ENCODE measurements at regions not wholly inside any gene's neighbourhood (a gene's known extent, or its start where the extent isn't known, plus 50 kb on each side); places are given as distances from the start of the nearest gene placed in this dataset.

DNA sequence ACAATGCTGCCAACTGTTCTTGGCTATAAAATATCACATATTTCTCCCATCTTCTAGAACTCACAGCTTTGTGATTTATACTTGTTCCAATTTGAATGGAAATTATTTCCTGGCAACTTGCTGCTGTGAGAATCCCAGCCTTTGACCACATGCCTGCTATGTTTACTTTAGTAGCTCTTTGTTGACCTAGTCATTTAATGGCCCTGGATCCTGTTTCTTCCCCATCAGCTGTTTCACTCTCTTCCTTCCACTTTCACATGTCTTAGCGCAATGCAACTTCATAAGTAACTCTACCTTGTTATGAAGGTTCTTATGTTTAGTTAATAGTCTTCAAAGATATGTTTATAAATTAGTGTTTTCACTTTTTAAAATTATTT, 1973.6 kb upstream of the AGA start:
- no peak for DNase-seq
- Histone ChIP-seq H3F3A (ENCODE audit: insufficient read depth, low read length) (no peaks in the 10 kb centered on the region), H3K4me2 (ENCODE audit: low read depth, low read length) (no peak overlapping the region)

DNA sequence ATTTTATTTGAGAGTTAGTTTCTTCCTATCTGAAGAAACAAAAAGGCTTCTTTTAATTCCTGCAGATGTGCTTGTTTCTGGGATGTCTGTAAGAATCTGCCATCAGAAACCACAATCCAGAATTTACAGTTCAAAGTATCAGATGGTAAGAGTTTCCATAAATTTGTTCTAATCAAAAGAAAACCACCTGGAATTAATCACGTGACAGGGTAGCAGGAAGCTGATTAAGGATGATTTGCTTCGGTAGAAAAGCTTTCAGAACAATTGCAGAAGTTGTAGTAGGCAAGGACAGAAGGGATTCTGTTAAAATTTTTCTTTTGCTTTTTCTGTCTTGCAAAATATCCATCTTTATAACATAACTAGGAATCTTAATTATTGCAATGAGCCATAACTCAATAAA, 1975.1 kb upstream of the AGA start:
- no peaks in the 10 kb centered on the region for H3K79me2 ChIP-seq (ENCODE audit: low read length)
- no peaks in the 10 kb centered on the region for H3K27me3 ChIP-seq (replicated peaks; ENCODE audit: insufficient read depth, low read length)
- no peak overlapping the region for H3K4me2 ChIP-seq (ENCODE audit: low read depth, low read length)
- DNase-seq: no peak
- no peaks in the 10 kb centered on the region for H3K9me3 ChIP-seq (replicated peaks; ENCODE audit: insufficient read depth, low read length)
- no peak overlapping the region for H3K9ac ChIP-seq (ENCODE audit: low read length)
- H3K4me3 ChIP-seq (ENCODE audit: low read length): no peak overlapping the region
- no peaks in the 10 kb centered on the region for H3K9me2 ChIP-seq (replicated peaks; ENCODE audit: insufficient read depth, low read length)
- no peaks in the 10 kb centered on the region for H3K4me1 ChIP-seq (ENCODE audit: low read length)
- no peak overlapping the region for H3K27ac ChIP-seq (ENCODE audit: low read length)
- H3F3A ChIP-seq (ENCODE audit: insufficient read depth, low read length): no peaks in the 10 kb centered on the region
- TF ChIP-seq EZH2 (optimal IDR thresholded peaks at IDR 0.05; ENCODE audit: low read depth, low read length): no peak
- TF ChIP-seq, protein P1, sequence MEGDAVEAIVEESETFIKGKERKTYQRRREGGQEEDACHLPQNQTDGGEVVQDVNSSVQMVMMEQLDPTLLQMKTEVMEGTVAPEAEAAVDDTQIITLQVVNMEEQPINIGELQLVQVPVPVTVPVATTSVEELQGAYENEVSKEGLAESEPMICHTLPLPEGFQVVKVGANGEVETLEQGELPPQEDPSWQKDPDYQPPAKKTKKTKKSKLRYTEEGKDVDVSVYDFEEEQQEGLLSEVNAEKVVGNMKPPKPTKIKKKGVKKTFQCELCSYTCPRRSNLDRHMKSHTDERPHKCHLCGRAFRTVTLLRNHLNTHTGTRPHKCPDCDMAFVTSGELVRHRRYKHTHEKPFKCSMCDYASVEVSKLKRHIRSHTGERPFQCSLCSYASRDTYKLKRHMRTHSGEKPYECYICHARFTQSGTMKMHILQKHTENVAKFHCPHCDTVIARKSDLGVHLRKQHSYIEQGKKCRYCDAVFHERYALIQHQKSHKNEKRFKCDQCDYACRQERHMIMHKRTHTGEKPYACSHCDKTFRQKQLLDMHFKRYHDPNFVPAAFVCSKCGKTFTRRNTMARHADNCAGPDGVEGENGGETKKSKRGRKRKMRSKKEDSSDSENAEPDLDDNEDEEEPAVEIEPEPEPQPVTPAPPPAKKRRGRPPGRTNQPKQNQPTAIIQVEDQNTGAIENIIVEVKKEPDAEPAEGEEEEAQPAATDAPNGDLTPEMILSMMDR (IDR thresholded peaks at IDR 0.05; ENCODE audit: low read length): no peak
- no peak for TF ChIP-seq EZH2phosphoT487 (IDR thresholded peaks at IDR 0.05; ENCODE audit: low read length)
- no peaks in the 10 kb centered on the region for H4K20me1 ChIP-seq (ENCODE audit: insufficient read depth, low read length)
- H2AFZ ChIP-seq (ENCODE audit: low read length): no peak overlapping the region
- no peaks in the 10 kb centered on the region for H3K36me3 ChIP-seq (replicated peaks; ENCODE audit: insufficient read depth, low read length)

More for the DNA sequence above, 1973.6 kb upstream of the AGA start:
- TF ChIP-seq, protein P1 (IDR thresholded peaks at IDR 0.05; ENCODE audit: low read length): no peak
- TF ChIP-seq EZH2 (optimal IDR thresholded peaks at IDR 0.05; ENCODE audit: low read depth, low read length) (no peak), EZH2phosphoT487 (IDR thresholded peaks at IDR 0.05; ENCODE audit: low read length) (no peak)
- Histone ChIP-seq H3K9ac (ENCODE audit: low read length) (no peak overlapping the region), H3K9me3 (replicated peaks; ENCODE audit: insufficient read depth, low read length) (no peaks in the 10 kb centered on the region), H4K20me1 (ENCODE audit: insufficient read depth, low read length) (no peaks in the 10 kb centered on the region), H3K79me2 (ENCODE audit: low read length) (no peaks in the 10 kb centered on the region), H3K36me3 (replicated peaks; ENCODE audit: insufficient read depth, low read length) (no peaks in the 10 kb centered on the region), H3K9me2 (replicated peaks; ENCODE audit: insufficient read depth, low read length) (no peaks in the 10 kb centered on the region), H2AFZ (ENCODE audit: low read length) (no peak overlapping the region), H3K4me1 (ENCODE audit: low read length) (no peaks in the 10 kb centered on the region), H3K4me3 (ENCODE audit: low read length) (no peak overlapping the region), H3K27ac (ENCODE audit: low read length) (no peak overlapping the region), H3K27me3 (replicated peaks; ENCODE audit: insufficient read depth, low read length) (no peaks in the 10 kb centered on the region)

DNA sequence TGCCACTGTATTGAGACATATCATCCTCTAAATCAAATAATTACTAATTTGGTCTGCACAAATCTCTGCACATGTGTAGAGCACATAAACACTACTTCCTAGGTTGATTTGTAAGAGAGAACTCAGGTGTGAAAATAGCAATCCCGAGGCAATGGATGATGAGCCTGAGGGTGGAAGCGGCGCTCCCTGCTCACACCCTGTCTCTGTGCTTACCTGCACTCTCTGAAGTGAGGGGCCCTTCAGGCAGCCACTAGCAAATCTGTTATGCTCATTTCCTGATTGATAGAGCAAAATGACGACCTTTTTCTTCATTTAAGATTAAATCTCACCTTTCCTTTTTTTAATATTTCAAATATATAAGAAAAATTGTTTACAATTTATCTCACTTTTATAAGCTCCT, 1995.7 kb upstream of the AGA start:
- no peak overlapping the region for H3K4me2 ChIP-seq (ENCODE audit: low read depth, low read length)
- no peaks in the 10 kb centered on the region for H3K9me2 ChIP-seq (replicated peaks; ENCODE audit: insufficient read depth, low read length)
- no peaks in the 10 kb centered on the region for H3K4me1 ChIP-seq (ENCODE audit: low read length)
- no peaks in the 10 kb centered on the region for H4K20me1 ChIP-seq (ENCODE audit: insufficient read depth, low read length)
- TF ChIP-seq, protein P1 (IDR thresholded peaks at IDR 0.05; ENCODE audit: low read length): no peak
- TF ChIP-seq EZH2phosphoT487 (IDR thresholded peaks at IDR 0.05; ENCODE audit: low read length) (no peak), EZH2 (optimal IDR thresholded peaks at IDR 0.05; ENCODE audit: low read depth, low read length) (no peak)
- H3F3A ChIP-seq (ENCODE audit: insufficient read depth, low read length): no peaks in the 10 kb centered on the region
- no peaks in the 10 kb centered on the region for H3K9me3 ChIP-seq (replicated peaks; ENCODE audit: insufficient read depth, low read length)
- DNase-seq: no peak
- H3K4me3 ChIP-seq (ENCODE audit: low read length): no peak overlapping the region
- H3K36me3 ChIP-seq (replicated peaks; ENCODE audit: insufficient read depth, low read length): no peaks in the 10 kb centered on the region
- no peak overlapping the region for H2AFZ ChIP-seq (ENCODE audit: low read length)
- no peak overlapping the region for H3K9ac ChIP-seq (ENCODE audit: low read length)
- H3K79me2 ChIP-seq (ENCODE audit: low read length): no peaks in the 10 kb centered on the region
- no peaks in the 10 kb centered on the region for H3K27me3 ChIP-seq (replicated peaks; ENCODE audit: insufficient read depth, low read length)
- no peak overlapping the region for H3K27ac ChIP-seq (ENCODE audit: low read length)

Data from MM.1S (cell line).